A549 (cell line): ENCODE measurements at regions not wholly inside any gene's neighbourhood (a gene's known extent, or its start where the extent isn't known, plus 50 kb on each side); places are given as distances from the start of the nearest gene placed in this dataset.

Experiments
- EP300 ChIP-seq, 2 experiments: fragments of >200 bp; sonication (Bioruptor Twin); formaldehyde crosslinking; IDR thresholded peaks; 2 replicates in 1 of 2; 3 replicates in 1 of 2; pipeline ENCODE4 v1.6.1; 2016 to 2017
- HDAC2 ChIP-seq: fragments of 200-600 bp; sonication (generic); IDR thresholded peaks from 2 replicates; pipeline ENCODE4 v1.6.1; 2016
- HOXA7 ChIP-seq: fragments of 250-450 bp; sonication (Bioruptor Pico); IDR thresholded peaks from 2 replicates; pipeline ENCODE4 v1.5.0; 2020; ENCODE audit warnings: mild to moderate bottlenecking, moderate library complexity
- JUN ChIP-seq, 2 experiments: fragments of >200 bp; sonication (Bioruptor Twin); formaldehyde crosslinking; IDR thresholded peaks; 2 replicates in 1 of 2; 3 replicates in 1 of 2; pipeline ENCODE4 v1.6.1; 2016 to 2017
- PBX3 ChIP-seq: IDR thresholded peaks from 2 replicates; pipeline ENCODE4 v1.6.1; 2012
- POLR2A ChIP-seq: IDR thresholded peaks from 2 replicates; pipeline ENCODE4 v1.6.1; 2012; ENCODE audit warnings: mild to moderate bottlenecking, low read length
- RAD21 ChIP-seq, 2 experiments: fragments of >200 bp in 1 of 2; sonication (Bioruptor Twin) in 1 of 2; formaldehyde crosslinking in 1 of 2; IDR thresholded peaks in 1 of 2; conservative IDR thresholded peaks in 1 of 2; 2 replicates in 1 of 2; 3 replicates in 1 of 2; pipeline ENCODE4 v1.6.1; 2012 to 2018; ENCODE audit warnings: inconsistent platforms in 1 of 2
- RCOR1 ChIP-seq: fragments of 150-350 bp; IDR thresholded peaks from 2 replicates; pipeline ENCODE4 v1.6.1; 2014; ENCODE audit warnings: antibody characterized with exemption, low read length, low read depth
- RFX5 ChIP-seq: fragments of 450-650 bp; IDR thresholded peaks from 2 replicates; pipeline ENCODE4 v1.7.1; 2014; ENCODE audit warnings: antibody characterized with exemption, mild to moderate bottlenecking, moderate library complexity
- TF ChIP-seq, protein P1 (sequence below): fragments of >200 bp; sonication (Bioruptor Twin); formaldehyde crosslinking; IDR thresholded peaks from 3 replicates; pipeline ENCODE4 v1.5.1; 2016
- TF ChIP-seq, protein P2 (sequence below): fragments of 150-350 bp; IDR thresholded peaks from 2 replicates; pipeline ENCODE4 v1.6.1; 2014; ENCODE audit warnings: low read depth, mild to moderate bottlenecking, low read length
- TF ChIP-seq, protein P3 (sequence below): IDR thresholded peaks from 2 replicates; pipeline ENCODE4 v1.6.1; 2012; ENCODE audit warnings: low read depth, borderline replicate concordance

DNA sequence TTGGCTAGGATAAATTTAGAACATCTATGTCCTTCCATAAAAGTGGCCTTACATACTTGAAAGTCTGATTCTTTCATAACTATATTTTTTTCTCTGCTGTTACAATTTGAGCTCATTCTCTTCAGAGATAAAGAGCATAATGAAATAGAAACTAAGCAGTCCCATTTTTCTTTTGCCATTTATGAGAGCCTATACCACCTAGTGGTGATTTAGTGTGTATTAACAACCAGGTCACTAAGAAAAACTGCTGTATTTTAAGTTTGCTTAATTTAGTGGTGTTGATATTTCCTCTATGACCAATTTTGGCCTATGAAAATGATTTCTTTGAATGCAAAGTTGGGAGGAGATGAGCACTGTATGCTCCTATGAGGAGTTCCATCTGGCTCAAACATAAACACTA, 88.7 kb upstream of the ZWINT start:
- TF ChIP-seq, protein P1, sequence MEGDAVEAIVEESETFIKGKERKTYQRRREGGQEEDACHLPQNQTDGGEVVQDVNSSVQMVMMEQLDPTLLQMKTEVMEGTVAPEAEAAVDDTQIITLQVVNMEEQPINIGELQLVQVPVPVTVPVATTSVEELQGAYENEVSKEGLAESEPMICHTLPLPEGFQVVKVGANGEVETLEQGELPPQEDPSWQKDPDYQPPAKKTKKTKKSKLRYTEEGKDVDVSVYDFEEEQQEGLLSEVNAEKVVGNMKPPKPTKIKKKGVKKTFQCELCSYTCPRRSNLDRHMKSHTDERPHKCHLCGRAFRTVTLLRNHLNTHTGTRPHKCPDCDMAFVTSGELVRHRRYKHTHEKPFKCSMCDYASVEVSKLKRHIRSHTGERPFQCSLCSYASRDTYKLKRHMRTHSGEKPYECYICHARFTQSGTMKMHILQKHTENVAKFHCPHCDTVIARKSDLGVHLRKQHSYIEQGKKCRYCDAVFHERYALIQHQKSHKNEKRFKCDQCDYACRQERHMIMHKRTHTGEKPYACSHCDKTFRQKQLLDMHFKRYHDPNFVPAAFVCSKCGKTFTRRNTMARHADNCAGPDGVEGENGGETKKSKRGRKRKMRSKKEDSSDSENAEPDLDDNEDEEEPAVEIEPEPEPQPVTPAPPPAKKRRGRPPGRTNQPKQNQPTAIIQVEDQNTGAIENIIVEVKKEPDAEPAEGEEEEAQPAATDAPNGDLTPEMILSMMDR, result no peak; the same call in 2 of the 3 replicates
- TF ChIP-seq RFX5 (no peak), POLR2A (no peak), RCOR1 (no peak), RAD21 (conservative IDR thresholded peaks at IDR 0.05 in 1 of 2, IDR thresholded peaks at IDR 0.05 in 1 of 2) (no peak), EP300 (IDR thresholded peaks at IDR 0.05) (no peak), HOXA7 (CRISPR knock-in tag) (no peak), JUN (IDR thresholded peaks at IDR 0.05) (no peak), HDAC2 (no peak), PBX3 (no peak)
- TF ChIP-seq, protein P2, sequence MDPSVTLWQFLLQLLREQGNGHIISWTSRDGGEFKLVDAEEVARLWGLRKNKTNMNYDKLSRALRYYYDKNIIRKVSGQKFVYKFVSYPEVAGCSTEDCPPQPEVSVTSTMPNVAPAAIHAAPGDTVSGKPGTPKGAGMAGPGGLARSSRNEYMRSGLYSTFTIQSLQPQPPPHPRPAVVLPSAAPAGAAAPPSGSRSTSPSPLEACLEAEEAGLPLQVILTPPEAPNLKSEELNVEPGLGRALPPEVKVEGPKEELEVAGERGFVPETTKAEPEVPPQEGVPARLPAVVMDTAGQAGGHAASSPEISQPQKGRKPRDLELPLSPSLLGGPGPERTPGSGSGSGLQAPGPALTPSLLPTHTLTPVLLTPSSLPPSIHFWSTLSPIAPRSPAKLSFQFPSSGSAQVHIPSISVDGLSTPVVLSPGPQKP, result no peak
- TF ChIP-seq, protein P3, sequence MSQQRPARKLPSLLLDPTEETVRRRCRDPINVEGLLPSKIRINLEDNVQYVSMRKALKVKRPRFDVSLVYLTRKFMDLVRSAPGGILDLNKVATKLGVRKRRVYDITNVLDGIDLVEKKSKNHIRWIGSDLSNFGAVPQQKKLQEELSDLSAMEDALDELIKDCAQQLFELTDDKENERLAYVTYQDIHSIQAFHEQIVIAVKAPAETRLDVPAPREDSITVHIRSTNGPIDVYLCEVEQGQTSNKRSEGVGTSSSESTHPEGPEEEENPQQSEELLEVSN, result no peak
